Chondrocyte (in vitro differentiated cells): ENCODE measurements at regions not wholly inside any gene's neighbourhood (a gene's known extent, or its start where the extent isn't known, plus 50 kb on each side); places are given as distances from the start of the nearest gene placed in this dataset.

Experiments
- DNase-seq: peaks from one replicate; pipeline ENCODE4 v3.0.0; 2021; ENCODE audit warnings: mixed read lengths, low spot score
- H3K27ac Mint-ChIP-seq: one replicate; pipeline ENCODE4 v1.8.0; 2021; ENCODE audit warnings: mild to moderate bottlenecking, moderate library complexity, mixed read lengths; ENCODE audit not compliant: unreplicated experiment
- H3K27me3 Mint-ChIP-seq: 2 replicates; pipeline ENCODE4 v1.8.0; 2021; ENCODE audit warnings: low read depth, mixed read lengths
- H3K36me3 Mint-ChIP-seq: 2 replicates; pipeline ENCODE4 v1.8.0; 2021; ENCODE audit warnings: low read depth, mixed read lengths
- H3K4me1 Mint-ChIP-seq: 2 replicates; pipeline ENCODE4 v1.8.0; 2021; ENCODE audit warnings: low read depth, mild to moderate bottlenecking, mixed read lengths
- H3K4me3 Mint-ChIP-seq: one replicate; pipeline ENCODE4 v1.8.0; 2021; ENCODE audit warnings: mild to moderate bottlenecking, moderate library complexity, mixed read lengths; ENCODE audit not compliant: unreplicated experiment
- H3K9me3 Mint-ChIP-seq: 2 replicates; pipeline ENCODE4 v1.8.0; 2021; ENCODE audit warnings: low read depth, mixed read lengths
- CTCF ChIP-seq: fragments of 200-600 bp; sonication (generic); IDR thresholded peaks from 2 replicates; pipeline ENCODE4 v1.5.0; 2021; ENCODE audit warnings: antibody characterized with exemption, mild to moderate bottlenecking, moderate library complexity

GRCh38 chrX:145694048-145694447 is 123.6 kb upstream of the SLITRK2 start:
- no peak overlapping the region for H3K27ac Mint-ChIP-seq
- no peak for TF ChIP-seq CTCF
- no peaks in the 10 kb centered on the region for H3K36me3 Mint-ChIP-seq
- no peaks in the 10 kb centered on the region for H3K4me1 Mint-ChIP-seq
- H3K4me3 Mint-ChIP-seq: no peak overlapping the region
- DNase-seq: no peak
- peaks cover 57% of the 10 kb centered on the region for H3K9me3 Mint-ChIP-seq
- no peaks in the 10 kb centered on the region for H3K27me3 Mint-ChIP-seq

GRCh38 chrX:145715641-145716138 is 101.9 kb upstream of the SLITRK2 start:
- DNase-seq: no peak
- no peak for TF ChIP-seq CTCF
- Mint-ChIP-seq H3K4me1 (no peaks in the 10 kb centered on the region), H3K4me3 (no peak overlapping the region), H3K9me3 (peaks cover 29% of the 10 kb centered on the region), H3K36me3 (peaks cover 1% of the 10 kb centered on the region), H3K27ac (no peak overlapping the region), H3K27me3 (no peaks in the 10 kb centered on the region)

- Mint-ChIP-seq H3K4me1 (no peaks in the 10 kb centered on the region), H3K27ac (no peak overlapping the region), H3K4me3 (no peak overlapping the region), H3K9me3 (peaks cover 28% of the 10 kb centered on the region), H3K27me3 (no peaks in the 10 kb centered on the region), H3K36me3 (peaks cover 1% of the 10 kb centered on the region)
- TF ChIP-seq CTCF: no peak
- DNase-seq: no peak
Observed at GRCh38 chrX:145716226-145716625, 101.4 kb upstream of the SLITRK2 start.

- no peaks in the 10 kb centered on the region for H3K27me3 Mint-ChIP-seq
- DNase-seq: no peak
Observed at GRCh38 chrX:145727476-145727875, 90.2 kb upstream of the SLITRK2 start.

GRCh38 chrX:145729635-145730034 is 88.0 kb upstream of the SLITRK2 start:
- no peak for DNase-seq
- Mint-ChIP-seq H3K9me3 (peaks cover 30% of the 10 kb centered on the region), H3K36me3 (no peaks in the 10 kb centered on the region), H3K4me1 (no peaks in the 10 kb centered on the region), H3K27me3 (no peaks in the 10 kb centered on the region), H3K4me3 (no peak overlapping the region), H3K27ac (peak overlapping the region; percentile 33)
- TF ChIP-seq CTCF: no peak

More at GRCh38 chrX:145727476-145727875, 90.2 kb upstream of the SLITRK2 start:
- Mint-ChIP-seq H3K9me3 (peaks cover 33% of the 10 kb centered on the region), H3K4me1 (no peaks in the 10 kb centered on the region), H3K36me3 (no peaks in the 10 kb centered on the region), H3K27ac (no peak overlapping the region), H3K4me3 (no peak overlapping the region)
- no peak for TF ChIP-seq CTCF
